GM12878 (cell line): ENCODE measurements at regions not wholly inside any gene's neighbourhood (a gene's known extent, or its start where the extent isn't known, plus 50 kb on each side); places are given as distances from the start of the nearest gene placed in this dataset.

ENCODE experiments used
- ATAC-seq: fragments of 200-7000 bp; cut with Tn5 transposase; 3 replicates; pipeline ENCODE4 v1.9.1; 2020; ENCODE audit warnings: mild to moderate bottlenecking, moderate library complexity
- BruUV-seq: library from RNA; stranded (reverse); fragments of 400-500 nt; replicated peaks from 2 replicates; lab custom pipeline; 2021; lab: Mats Ljungman, UMichigan
- CTCF ChIA-PET: fragments of 300-600 bp; sonication (Branson Sonifier 250); formaldehyde crosslinking; extraction: SDS; loops from one replicate; lab custom pipeline; 2021; ENCODE audit warnings: inconsistent platforms; lab: Yijun Ruan, JAX
- POLR2A ChIA-PET: fragments of 350-600 bp; formaldehyde crosslinking; extraction: SDS; loops from one replicate; lab custom pipeline; 2021; ENCODE audit warnings: inconsistent platforms; lab: Charles Lee
- RAD21 ChIA-PET: fragments of 300-600 bp; sonication (Branson Sonifier 250); formaldehyde crosslinking; loops from one replicate; lab custom pipeline; 2023; ENCODE audit warnings: antibody characterized with exemption; ENCODE audit not compliant: unreplicated experiment; lab: Charles Lee
- SMC1A ChIA-PET: fragments of 300-600 bp; sonication (Branson Sonifier 250); formaldehyde crosslinking; loops from one replicate; lab custom pipeline; 2023; ENCODE audit not compliant: unreplicated experiment, uncharacterized antibody; lab: Charles Lee
- DNase-seq: peaks from one replicate; pipeline ENCODE4 v3.0.0-alpha.2; 2011; ENCODE audit warnings: low read depth, low spot score
- FAIRE-seq: peaks from 3 replicates; lab custom pipeline; 2011; peaks lifted over from hg19 to GRCh38; lab: Jason Lieb, UNC
- H2AFZ ChIP-seq: 2 replicates; pipeline ENCODE4 v1.6.0; 2011; ENCODE audit warnings: low read depth, low read length, control low read depth; ENCODE audit not compliant: control insufficient read depth
- H3K27ac ChIP-seq: 2 replicates; pipeline ENCODE4 v1.5.1; 2011; ENCODE audit warnings: control low read depth; ENCODE audit not compliant: control insufficient read depth, insufficient read depth
- H3K27me3 ChIP-seq, 2 experiments: replicated peaks in 1 of 2; 2 replicates each; pipeline versions ENCODE4 v1.6.0 to v1.6.1; 2011; ENCODE audit warnings: low read length in 1 of 2; ENCODE audit not compliant: control insufficient read depth in 2 of 2, insufficient read depth in 2 of 2
- H3K36me3 ChIP-seq, 2 experiments: 2 replicates each; pipeline ENCODE4 v1.5.1; 2011; ENCODE audit warnings: low read length in 1 of 2; ENCODE audit not compliant: control insufficient read depth in 2 of 2, insufficient read depth in 2 of 2
- H3K4me1 ChIP-seq: 2 replicates; pipeline ENCODE4 v1.6.1; 2011; ENCODE audit warnings: mild to moderate bottlenecking, low read length, moderate library complexity, mixed read lengths; ENCODE audit not compliant: control insufficient read depth, insufficient read depth
- H3K4me2 ChIP-seq: 2 replicates; pipeline ENCODE4 v1.6.0; 2011; ENCODE audit warnings: control low read depth; ENCODE audit not compliant: control insufficient read depth, insufficient read depth
- H3K4me3 ChIP-seq: fragments of 200-600 bp; sonication (generic); 2 replicates; pipeline ENCODE4 v1.5.1; 2016
- H3K79me2 ChIP-seq: 2 replicates; pipeline ENCODE4 v1.6.0; 2011; ENCODE audit warnings: low read length; ENCODE audit not compliant: control insufficient read depth, insufficient read depth
- H3K9ac ChIP-seq: 2 replicates; pipeline ENCODE4 v1.8.0; 2011; ENCODE audit warnings: low read length, control low read depth, mixed read lengths; ENCODE audit not compliant: control insufficient read depth, insufficient read depth
- H3K9me3 ChIP-seq: replicated peaks from 3 replicates; pipeline ENCODE4 v1.5.1; 2011; ENCODE audit warnings: mild to moderate bottlenecking, low read length; ENCODE audit not compliant: control insufficient read depth, insufficient read depth
- H4K20me1 ChIP-seq: 2 replicates; pipeline ENCODE4 v1.6.0; 2011; ENCODE audit not compliant: control insufficient read depth, insufficient read depth
- BCLAF1 ChIP-seq: fragments of 450-650 bp; IDR thresholded peaks from 2 replicates; pipeline ENCODE4 v1.6.1; 2017; ENCODE audit warnings: antibody characterized with exemption, mild to moderate bottlenecking, moderate library complexity
- CBFB ChIP-seq: IDR thresholded peaks from 2 replicates; pipeline ENCODE4 v1.6.1; 2016; ENCODE audit warnings: antibody characterized with exemption, low read depth
- CHD2 ChIP-seq: IDR thresholded peaks from 2 replicates; pipeline ENCODE4 v1.6.1; 2011; ENCODE audit warnings: low read depth, low read length, improper control_type of control experiment, borderline replicate concordance
- EP300 ChIP-seq, 2 experiments: fragments of 150-350 bp in 1 of 2; IDR thresholded peaks; 2 replicates each; pipeline ENCODE4 v1.6.1; 2011 to 2012; ENCODE audit warnings: low read depth in 2 of 2, low read length in 2 of 2, borderline replicate concordance in 1 of 2, improper control_type of control experiment in 1 of 2, inconsistent platforms in 1 of 2; ENCODE audit not compliant: control insufficient read depth in 1 of 2
- FOS ChIP-seq: IDR thresholded peaks from 3 replicates; pipeline ENCODE4 v1.6.1; 2011; ENCODE audit warnings: borderline replicate concordance; ENCODE audit not compliant: insufficient read length; ENCODE audit errors: extremely low read depth
- HCFC1 ChIP-seq: fragments of 150-350 bp; IDR thresholded peaks from 2 replicates; pipeline ENCODE4 v1.6.1; 2014; ENCODE audit warnings: low read length
- MEF2A ChIP-seq: IDR thresholded peaks from 2 replicates; pipeline ENCODE4 v1.6.1; 2011; ENCODE audit warnings: low read depth, mild to moderate bottlenecking, low read length, moderate library complexity; ENCODE audit not compliant: insufficient read depth
- MTA3 ChIP-seq: IDR thresholded peaks from 2 replicates; pipeline ENCODE4 v1.6.1; 2012; ENCODE audit warnings: low read length, inconsistent platforms, borderline replicate concordance
- NBN ChIP-seq: fragments of 450-650 bp; IDR thresholded peaks from 2 replicates; pipeline ENCODE4 v1.6.1; 2016
- NR2C2 ChIP-seq: IDR thresholded peaks from 2 replicates; pipeline ENCODE4 v1.6.1; 2011; ENCODE audit warnings: borderline replicate concordance, low read depth; ENCODE audit not compliant: control insufficient read depth, insufficient read length
- PAX5 ChIP-seq: IDR thresholded peaks from 2 replicates; pipeline ENCODE4 v1.6.1; 2011; ENCODE audit warnings: low read depth, low read length, borderline replicate concordance
- RAD21 ChIP-seq: IDR thresholded peaks from 2 replicates; pipeline ENCODE4 v1.6.1; 2011; ENCODE audit warnings: mild to moderate bottlenecking, low read depth, low read length, moderate library complexity; ENCODE audit not compliant: insufficient read depth
- RAD51 ChIP-seq: fragments of 450-650 bp; IDR thresholded peaks from 2 replicates; pipeline ENCODE4 v1.6.1; 2016; ENCODE audit warnings: moderate library complexity, mild to moderate bottlenecking, inconsistent platforms
- RBBP5 ChIP-seq: fragments of 200-600 bp; sonication (generic); conservative IDR thresholded peaks from 2 replicates; pipeline ENCODE4 v1.6.1; 2016
- SMAD5 ChIP-seq: IDR thresholded peaks from 2 replicates; pipeline ENCODE4 v1.6.1; 2016; ENCODE audit warnings: antibody characterized with exemption, low read depth
- YY1 ChIP-seq: IDR thresholded peaks from 2 replicates; pipeline ENCODE4 v1.6.1; 2011; ENCODE audit warnings: low read depth, mild to moderate bottlenecking, low read length
- ZBTB33 ChIP-seq: fragments of 450-650 bp; IDR thresholded peaks from 2 replicates; pipeline ENCODE4 v1.6.1; 2017; ENCODE audit warnings: mild to moderate bottlenecking
- ZBTB40 ChIP-seq: fragments of 450-650 bp; IDR thresholded peaks from 2 replicates; pipeline ENCODE4 v1.6.1; 2016; ENCODE audit warnings: mild to moderate bottlenecking, moderate library complexity, borderline replicate concordance
- ZNF622 ChIP-seq: fragments of 450-650 bp; IDR thresholded peaks from 2 replicates; pipeline ENCODE4 v1.6.1; 2017; ENCODE audit warnings: mild to moderate bottlenecking, inconsistent platforms
- WGBS: methylation state at CpG from one replicate; pipeline ENCODE4 v1.1.6; 2016; ENCODE audit warnings: low lambda C conversion rate; ENCODE audit not compliant: insufficient replicate concordance, insufficient coverage; ENCODE audit errors: missing lambda C conversion rate; 5-methylcytosine and 5-hydroxymethylcytosine counted together
- in situ Hi-C: fragments of 300-500 bp; cut with MboI; formaldehyde crosslinking; loops from 9 replicates; pipeline ENCODE4 v1.14.3; 2018; ENCODE audit warnings: mixed read lengths
- intact Hi-C: fragments of 100-400 bp; cut with micrococcal nuclease; formaldehyde crosslinking; loops from one replicate; pipeline ENCODE4 v1.14.2; 2022; ENCODE audit not compliant: unreplicated experiment

GRCh38 chr13:73338389-73338788 lies 279.6 kb downstream of the KLF5 start:
- H3K27me3 ChIP-seq, result no peaks in the 10 kb centered on the region
- H3K79me2 ChIP-seq, result no peaks in the 10 kb centered on the region
- ATAC-seq, result no peak
- no peak overlapping the region for H3K9ac ChIP-seq
- H4K20me1 ChIP-seq, result no peaks in the 10 kb centered on the region
- H3K4me2 ChIP-seq, result no peak overlapping the region
- WGBS, result 8% methylated on average over 3 of the region's 3 CpGs
- ChIA-PET SMC1A (no interaction called here), RAD21 (no interaction called here), CTCF (no interaction called here), POLR2A (no interaction called here)
- H3K27ac ChIP-seq, result no peak overlapping the region
- no TSS peak for BruUV-seq
- H2AFZ ChIP-seq, result no peak overlapping the region
- TF ChIP-seq MTA3, result no peak
- TF ChIP-seq RBBP5, result no peak
- no peak for TF ChIP-seq NBN
- no peak for TF ChIP-seq MEF2A
- no peak for TF ChIP-seq RAD51
- no peak for TF ChIP-seq FOS
- TF ChIP-seq RAD21, result no peak
- no peak for TF ChIP-seq CBFB
- TF ChIP-seq EP300 (IDR thresholded peaks at IDR 0.05; ENCODE audit: borderline replicate concordance in 1 of 2, control insufficient read depth in 1 of 2, low read depth in 2 of 2, low read length in 2 of 2), result no peak
- no peak for TF ChIP-seq NR2C2
- no peak for TF ChIP-seq ZBTB40
- no peak for TF ChIP-seq ZNF622
- TF ChIP-seq HCFC1, result no peak
- TF ChIP-seq YY1, result no peak
- no peak for TF ChIP-seq CHD2
- no peak for TF ChIP-seq SMAD5
- TF ChIP-seq BCLAF1, result no peak
- no peak for TF ChIP-seq PAX5
- no peak for TF ChIP-seq ZBTB33
- H3K9me3 ChIP-seq, result no peaks in the 10 kb centered on the region
- FAIRE-seq, result no peak
- H3K4me3 ChIP-seq, result no peak overlapping the region
- no peak for DNase-seq
- H3K4me1 ChIP-seq, result no peaks in the 10 kb centered on the region
- in situ Hi-C loops, result no loop called here
- intact Hi-C loops, result no loop called here
- H3K36me3 ChIP-seq, result no peaks in the 10 kb centered on the region
